ENCODE measurements at regions not wholly inside any gene's neighbourhood (a gene's known extent, or its start where the extent isn't known, plus 50 kb on each side); places are given as distances from the start of the nearest gene placed in this dataset.

GRCh38 chr4:138398322-138398721 lies 156.2 kb upstream of the SLC7A11 start:
- TF ChIP-seq POLR2AphosphoS5 (IDR thresholded peaks at IDR 0.05), result no peak
- TF ChIP-seq CTCF (IDR thresholded peaks at IDR 0.05), result no peak
